ENCODE measurements at regions not wholly inside any gene's neighbourhood (a gene's known extent, or its start where the extent isn't known, plus 50 kb on each side); places are given as distances from the start of the nearest gene placed in this dataset.

GRCh38 chr5:167242701-167243100 is 1048.7 kb upstream of the WWC1 start:
- no peak for TF ChIP-seq FOXP2 (optimal IDR thresholded peaks at IDR 0.05; ENCODE audit: control extremely low read depth, extremely low read length, insufficient read depth)
- no peak for TF ChIP-seq EZH2 (IDR thresholded peaks at IDR 0.05)
